Uterus (tissue), 2 donors: ENCODE measurements at regions not wholly inside any gene's neighbourhood (a gene's known extent, or its start where the extent isn't known, plus 50 kb on each side); places are given as distances from the start of the nearest gene placed in this dataset.

ENCODE experiments used
- POLR2A ChIP-seq, 2 donors: fragments of 450-650 bp; IDR thresholded peaks; one replicate each; pipeline ENCODE4 v1.6.1; 2016; ENCODE audit warnings: antibody characterized with exemption in 2 of 2, mild to moderate bottlenecking in 1 of 2, moderate library complexity in 1 of 2
- TF ChIP-seq, protein P1 (sequence below), 4 experiments: fragments of 200-600 bp in 2 of 4; fragments of 450-650 bp in 2 of 4; sonication (generic) in 2 of 4; IDR thresholded peaks; one replicate each; pipeline ENCODE4 v1.5.1; 2016 to 2019; ENCODE audit warnings: antibody characterized with exemption in 4 of 4, mild to moderate bottlenecking in 2 of 4, moderate library complexity in 1 of 4

DNA sequence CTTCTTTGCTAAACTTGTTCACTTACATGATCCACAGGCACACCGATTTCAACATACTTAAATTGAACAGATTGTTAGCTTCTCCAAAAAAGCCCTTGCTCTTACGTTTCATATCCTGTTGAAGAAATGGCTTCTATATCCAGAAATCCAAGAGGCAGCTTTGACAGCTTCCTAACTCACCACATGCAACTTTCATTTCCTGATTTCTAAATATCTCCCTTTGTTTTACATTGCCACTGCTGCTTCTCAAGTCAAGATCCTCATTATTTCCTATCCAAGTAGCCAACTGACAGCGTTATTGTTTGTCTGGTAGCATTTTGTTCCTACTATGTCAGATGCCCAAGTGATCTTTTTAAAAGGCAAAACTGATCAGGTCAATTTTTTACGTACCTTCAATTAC, 913.2 kb upstream of the TYRP1 start:
- TF ChIP-seq, protein P1, sequence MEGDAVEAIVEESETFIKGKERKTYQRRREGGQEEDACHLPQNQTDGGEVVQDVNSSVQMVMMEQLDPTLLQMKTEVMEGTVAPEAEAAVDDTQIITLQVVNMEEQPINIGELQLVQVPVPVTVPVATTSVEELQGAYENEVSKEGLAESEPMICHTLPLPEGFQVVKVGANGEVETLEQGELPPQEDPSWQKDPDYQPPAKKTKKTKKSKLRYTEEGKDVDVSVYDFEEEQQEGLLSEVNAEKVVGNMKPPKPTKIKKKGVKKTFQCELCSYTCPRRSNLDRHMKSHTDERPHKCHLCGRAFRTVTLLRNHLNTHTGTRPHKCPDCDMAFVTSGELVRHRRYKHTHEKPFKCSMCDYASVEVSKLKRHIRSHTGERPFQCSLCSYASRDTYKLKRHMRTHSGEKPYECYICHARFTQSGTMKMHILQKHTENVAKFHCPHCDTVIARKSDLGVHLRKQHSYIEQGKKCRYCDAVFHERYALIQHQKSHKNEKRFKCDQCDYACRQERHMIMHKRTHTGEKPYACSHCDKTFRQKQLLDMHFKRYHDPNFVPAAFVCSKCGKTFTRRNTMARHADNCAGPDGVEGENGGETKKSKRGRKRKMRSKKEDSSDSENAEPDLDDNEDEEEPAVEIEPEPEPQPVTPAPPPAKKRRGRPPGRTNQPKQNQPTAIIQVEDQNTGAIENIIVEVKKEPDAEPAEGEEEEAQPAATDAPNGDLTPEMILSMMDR (IDR thresholded peaks at IDR 0.05) = no peak
- TF ChIP-seq POLR2A (IDR thresholded peaks at IDR 0.05) = no peak
